SK-N-MC (cell line): ENCODE measurements at regions not wholly inside any gene's neighbourhood (a gene's known extent, or its start where the extent isn't known, plus 50 kb on each side); places are given as distances from the start of the nearest gene placed in this dataset.

Experiments
- EZH2 ChIP-seq: fragments of 200-600 bp; sonication (generic); IDR thresholded peaks from one replicate; pipeline ENCODE4 v1.6.1; 2017; ENCODE audit warnings: antibody characterized with exemption
- POLR2AphosphoS5 ChIP-seq: IDR thresholded peaks from 2 replicates; pipeline ENCODE4 v1.6.1; 2012; ENCODE audit warnings: mild to moderate bottlenecking, low read depth, low read length, borderline replicate concordance

DNA sequence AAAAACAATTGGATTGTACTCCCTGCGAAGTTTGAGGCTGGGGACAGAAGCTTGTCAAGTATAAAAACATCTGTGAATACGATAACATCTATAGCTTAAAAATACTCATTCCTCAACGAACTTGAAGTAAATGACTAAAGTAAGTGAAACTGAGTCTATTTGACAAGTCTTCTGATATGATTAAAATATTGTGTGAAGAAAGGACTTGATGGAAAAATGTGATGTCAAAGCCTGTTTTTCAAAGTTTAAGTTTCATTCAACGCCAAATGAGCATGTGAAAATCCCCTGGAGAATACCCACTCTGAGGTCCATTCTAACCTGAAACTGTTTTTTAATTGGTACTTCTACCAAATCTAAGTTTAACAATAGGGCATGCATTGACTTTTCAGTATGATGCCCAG lies 122.3 kb upstream of the MDFIC start:
- no peak for TF ChIP-seq EZH2
- no peak for TF ChIP-seq POLR2AphosphoS5
